ENCODE measurements at regions not wholly inside any gene's neighbourhood (a gene's known extent, or its start where the extent isn't known, plus 50 kb on each side); places are given as distances from the start of the nearest gene placed in this dataset.

GRCh38 chr12:46963977-46964971 is 115.1 kb upstream of the PCED1B start:
- Mint-ChIP-seq H3K4me1 (peaks cover 28 to 35% of the 10 kb centered on the region in 2 experiments), H3K9me3 (no peaks in the 10 kb centered on the region; a peak in 1 of 5 replicates), H3K27ac (peak overlapping the region in 2 of 3 experiments; percentile 40 to 82; a peak in 1 of 7 replicates), H3K36me3 (ENCODE audit: insufficient read depth in 1 of 3, low read depth in 3 of 3) (no peaks in the 10 kb centered on the region), H3K4me3 (peak overlapping the region in 1 of 2 experiments; percentile 5; a peak in 1 of 5 replicates), H3K27me3 (ENCODE audit: low read depth) (no peaks in the 10 kb centered on the region)
- Histone ChIP-seq H2BK20ac (ENCODE audit: low read depth, low read length, poor library complexity, severe bottlenecking) (peak overlapping the region; percentile 50), H4K8ac (replicated peaks; ENCODE audit: insufficient read length, low read depth, low read length) (no peak overlapping the region), H3K4me2 (ENCODE audit: insufficient read depth, insufficient read length, low read length) (no peak overlapping the region), H2AK5ac (ENCODE audit: insufficient read length, low read length) (no peak overlapping the region), H3K23ac (ENCODE audit: insufficient read length, low read depth, low read length) (no peak overlapping the region), H3K14ac (ENCODE audit: insufficient read depth, low read length) (peak overlapping the region; percentile 41; the same call in 1 of the 2 replicates), H3K23me2 (ENCODE audit: insufficient read length, low read depth, low read length, poor library complexity, severe bottlenecking) (no peaks in the 10 kb centered on the region), H3K9ac (ENCODE audit: extremely low read depth, insufficient read length, low read length) (no peak overlapping the region), H3K79me2 (ENCODE audit: insufficient read depth, low read length) (no peaks in the 10 kb centered on the region), H4K5ac (ENCODE audit: insufficient read length, low read depth, low read length) (no peak overlapping the region), H3K79me1 (ENCODE audit: insufficient read depth, low read depth, low read length, poor library complexity, severe bottlenecking) (no peaks in the 10 kb centered on the region), H3K18ac (ENCODE audit: insufficient read length, low read depth, low read length) (peak overlapping the region; percentile 42), H2BK5ac (ENCODE audit: insufficient read length, low read length) (no peak overlapping the region), H2AFZ (ENCODE audit: low read length) (no peak overlapping the region), H4K91ac (ENCODE audit: insufficient read length, low read depth, low read length) (no peak overlapping the region), H3K4ac (ENCODE audit: low read depth, low read length) (no peak overlapping the region), H3K4me1 (ENCODE audit: insufficient read depth, low read length) (peaks cover 6% of the 10 kb centered on the region; the same call in 1 of the 2 replicates), H3K56ac (ENCODE audit: insufficient read length, low read depth, low read length) (no peak overlapping the region), H2BK15ac (ENCODE audit: low read depth, low read length) (no peak overlapping the region), H3K27me3 (ENCODE audit: insufficient read depth, low read length) (0 out of 2 replicates have a peak, but pooled peaks cover 2% of the 10 kb centered on the region), H2BK120ac (ENCODE audit: low read depth, low read length, poor library complexity, severe bottlenecking) (peak overlapping the region; percentile 50), H4K20me1 (ENCODE audit: control insufficient read depth, insufficient read depth, insufficient read length) (no peaks in the 10 kb centered on the region), H3T11ph (ENCODE audit: low read length) (no peak overlapping the region), H3K27ac (ENCODE audit: insufficient read length, low read depth, low read length) (no peak overlapping the region), H2BK12ac (ENCODE audit: insufficient read length, low read depth, low read length) (peak overlapping the region; percentile 55), H3K9me3 (ENCODE audit: control insufficient read depth, low read depth, low read length) (no peaks in the 10 kb centered on the region)
- WGBS (ENCODE audit: extremely low coverage, insufficient read length, low lambda C conversion rate), result no CpG with 5 or more reads among the region's 14 CpGs
- TF ChIP-seq CTCF (conservative IDR thresholded peaks at IDR 0.05), result no peak
- peak; percentile 68 for DNase-seq

All from H9 (cell line).